ENCODE measurements at regions not wholly inside any gene's neighbourhood (a gene's known extent, or its start where the extent isn't known, plus 50 kb on each side); places are given as distances from the start of the nearest gene placed in this dataset.

GRCh38 chr3:187922704-187923416, 177.6 kb upstream of the BCL6 start:
- no peak for DNase-seq
- Histone ChIP-seq H3K27me3 (ENCODE audit: insufficient read depth, low read depth, severe bottlenecking) (no peaks in the 10 kb centered on the region), H3K27ac (no peak overlapping the region), H3K9me3 (ENCODE audit: severe bottlenecking) (peaks cover 6% of the 10 kb centered on the region), H3K4me3 (ENCODE audit: low read depth, low read length) (no peak overlapping the region), H3K36me3 (no peaks in the 10 kb centered on the region)
- TF ChIP-seq CTCF (IDR thresholded peaks at IDR 0.05; ENCODE audit: low read depth, low read length) = no peak

- DNase-seq = no peak
- no peaks in the 10 kb centered on the region for H3K27me3 ChIP-seq (ENCODE audit: insufficient read depth, low read depth, severe bottlenecking)
- TF ChIP-seq CTCF (IDR thresholded peaks at IDR 0.05; ENCODE audit: low read depth, low read length) = no peak
- H3K27ac ChIP-seq = no peak overlapping the region
- H3K36me3 ChIP-seq = no peaks in the 10 kb centered on the region
- no peak overlapping the region for H3K4me3 ChIP-seq (ENCODE audit: low read depth, low read length)
- peaks cover 6% of the 10 kb centered on the region for H3K9me3 ChIP-seq (ENCODE audit: severe bottlenecking)
Measured at GRCh38 chr3:187924651-187925050, 179.4 kb upstream of the BCL6 start.

- H3K4me3 ChIP-seq (ENCODE audit: low read depth, low read length) = no peak overlapping the region
- no peak overlapping the region for H3K27ac ChIP-seq
- no peak for TF ChIP-seq CTCF (IDR thresholded peaks at IDR 0.05; ENCODE audit: low read depth, low read length)
- H3K27me3 ChIP-seq (ENCODE audit: insufficient read depth, low read depth, severe bottlenecking) = no peaks in the 10 kb centered on the region
- peaks cover 6% of the 10 kb centered on the region for H3K9me3 ChIP-seq (ENCODE audit: severe bottlenecking)
- no peak for DNase-seq
- no peaks in the 10 kb centered on the region for H3K36me3 ChIP-seq
Measured at GRCh38 chr3:187925326-187925725, 180.1 kb upstream of the BCL6 start.

GRCh38 chr3:187926620-187927019, 181.4 kb upstream of the BCL6 start:
- H3K4me3 ChIP-seq (ENCODE audit: low read depth, low read length) = no peak overlapping the region
- H3K9me3 ChIP-seq (ENCODE audit: severe bottlenecking) = peaks cover 6% of the 10 kb centered on the region
- no peak for DNase-seq
- H3K27me3 ChIP-seq (ENCODE audit: insufficient read depth, low read depth, severe bottlenecking) = no peaks in the 10 kb centered on the region
- no peak for TF ChIP-seq CTCF (IDR thresholded peaks at IDR 0.05; ENCODE audit: low read depth, low read length)
- H3K36me3 ChIP-seq = no peaks in the 10 kb centered on the region
- no peak overlapping the region for H3K27ac ChIP-seq

- TF ChIP-seq CTCF (IDR thresholded peaks at IDR 0.05; ENCODE audit: low read depth, low read length) = no peak
- Histone ChIP-seq H3K27me3 (ENCODE audit: insufficient read depth, low read depth, severe bottlenecking) (no peaks in the 10 kb centered on the region), H3K36me3 (no peaks in the 10 kb centered on the region), H3K4me3 (ENCODE audit: low read depth, low read length) (no peak overlapping the region), H3K27ac (no peak overlapping the region), H3K9me3 (ENCODE audit: severe bottlenecking) (peaks cover 6% of the 10 kb centered on the region)
- no peak for DNase-seq
Measured at GRCh38 chr3:187927565-187927964, 182.3 kb upstream of the BCL6 start.

Data from WERI-Rb-1 (cell line).